ENCODE measurements at regions not wholly inside any gene's neighbourhood (a gene's known extent, or its start where the extent isn't known, plus 50 kb on each side); places are given as distances from the start of the nearest gene placed in this dataset.

- no peak for ATAC-seq
- no peaks in the 10 kb centered on the region for H3K36me3 ChIP-seq (ENCODE audit: control insufficient read depth, insufficient read depth, low read length)
- H2AFZ ChIP-seq (ENCODE audit: low read depth, low read length) = no peak overlapping the region
- in situ Hi-C loops (cut with MboI) = no loop called here
- FAIRE-seq = no peak
- H3K27ac ChIP-seq (ENCODE audit: extremely low read depth, low read depth, low read length) = no peak overlapping the region
- H3K4me1 ChIP-seq (replicated peaks in 1 of 2; ENCODE audit: control insufficient read depth in 2 of 2, insufficient read depth in 2 of 2, low read length in 2 of 2) = no peaks in the 10 kb centered on the region
- no peaks in the 10 kb centered on the region for H3K27me3 ChIP-seq (ENCODE audit: control insufficient read depth in 2 of 2, insufficient read depth in 2 of 2, low read length in 2 of 2)
- intact Hi-C loops (cut with micrococcal nuclease) = loop anchor here (2.0 to 10.0 kb wide), 2 partner anchors 417 to 793 kb away; no protein-coding TSS in a partner anchor
- ChIA-PET POLR2A (no interaction called here), CTCF (ENCODE audit: low intra/inter-chr PET ratio) (no interaction called here)
- no TSS peak for BruUV-seq (replicated peaks)
- no peaks in the 10 kb centered on the region for H3K79me2 ChIP-seq (ENCODE audit: control insufficient read depth, insufficient read depth, low read length)
- TF ChIP-seq CUX1 (CRISPR knock-in tag; IDR thresholded peaks at IDR 0.05) (no peak), GTF2E2 (tag; IDR thresholded peaks at IDR 0.05) (no peak), HMGN3 (IDR thresholded peaks at IDR 0.05; ENCODE audit: borderline replicate concordance, extremely low read depth, insufficient read length, low read depth, low read length) (no peak), MCM5 (IDR thresholded peaks at IDR 0.05; ENCODE audit: low read depth) (no peak), ZNF696 (CRISPR knock-in tag; conservative IDR thresholded peaks at IDR 0.05) (no peak), HNRNPK (IDR thresholded peaks at IDR 0.05; ENCODE audit: low read depth, low read length, poor library complexity, severe bottlenecking) (no peak)
- H3K4me3 ChIP-seq = no peak overlapping the region
- DNase-seq (ENCODE audit: extremely low read depth in 1 of 4, low spot score in 3 of 4) = no peak
- no peak overlapping the region for H3K9ac ChIP-seq (ENCODE audit: insufficient read depth in 1 of 2, low read depth in 2 of 2, low read length in 2 of 2)
- 2% methylated on average over 4 of the region's 4 CpGs for WGBS (ENCODE audit: insufficient coverage, low coverage, missing lambda C conversion rate)
- no peaks in the 10 kb centered on the region for H3K9me3 ChIP-seq (replicated peaks; ENCODE audit: control insufficient read depth, insufficient read depth, low read depth, low read length)
- no peak overlapping the region for H3K4me2 ChIP-seq (ENCODE audit: insufficient read depth, low read length)
- no peaks in the 10 kb centered on the region for H3K9me1 ChIP-seq (ENCODE audit: control insufficient read depth, insufficient read depth, low read length)
- no peaks in the 10 kb centered on the region for H4K20me1 ChIP-seq (replicated peaks; ENCODE audit: control insufficient read depth, insufficient read depth, low read length)
Measured at GRCh38 chr6:121847806-121848522, 412.5 kb downstream of the GJA1 start.

All from K562 (cell line).